ENCODE measurements at regions not wholly inside any gene's neighbourhood (a gene's known extent, or its start where the extent isn't known, plus 50 kb on each side); places are given as distances from the start of the nearest gene placed in this dataset.

- TF ChIP-seq POLR2A (IDR thresholded peaks at IDR 0.05) (no peak), CTCF (IDR thresholded peaks at IDR 0.05 in 4 of 5, conservative IDR thresholded peaks at IDR 0.05 in 1 of 5) (peak in 1 of 5 experiments; percentile 23)
Measured at GRCh38 chr1:221979444-221980032, 237.6 kb upstream of the DUSP10 start.
